Transverse colon (tissue), 3 donors: ENCODE measurements at regions not wholly inside any gene's neighbourhood (a gene's known extent, or its start where the extent isn't known, plus 50 kb on each side); places are given as distances from the start of the nearest gene placed in this dataset.

ENCODE experiments used
- EP300 ChIP-seq: sonication (generic); formaldehyde crosslinking; IDR thresholded peaks from one replicate; pipeline ENCODE4 v1.6.1; 2017; ENCODE audit warnings: antibody characterized with exemption, low read depth
- POLR2A ChIP-seq: fragments of 450-650 bp; IDR thresholded peaks from one replicate; pipeline ENCODE4 v1.6.1; 2016; ENCODE audit warnings: antibody characterized with exemption, mild to moderate bottlenecking, moderate library complexity
- TF ChIP-seq, protein P1 (sequence below), 5 experiments: fragments of 200-600 bp in 3 of 5; fragments of 450-650 bp in 2 of 5; sonication (generic) in 3 of 5; IDR thresholded peaks; 1 replicate in 2 of 5; 2 replicates in 3 of 5; pipeline ENCODE4 v1.5.1; 2016 to 2017; ENCODE audit warnings: antibody characterized with exemption in 5 of 5, inconsistent platforms in 3 of 5, mild to moderate bottlenecking in 2 of 5, moderate library complexity in 1 of 5

DNA sequence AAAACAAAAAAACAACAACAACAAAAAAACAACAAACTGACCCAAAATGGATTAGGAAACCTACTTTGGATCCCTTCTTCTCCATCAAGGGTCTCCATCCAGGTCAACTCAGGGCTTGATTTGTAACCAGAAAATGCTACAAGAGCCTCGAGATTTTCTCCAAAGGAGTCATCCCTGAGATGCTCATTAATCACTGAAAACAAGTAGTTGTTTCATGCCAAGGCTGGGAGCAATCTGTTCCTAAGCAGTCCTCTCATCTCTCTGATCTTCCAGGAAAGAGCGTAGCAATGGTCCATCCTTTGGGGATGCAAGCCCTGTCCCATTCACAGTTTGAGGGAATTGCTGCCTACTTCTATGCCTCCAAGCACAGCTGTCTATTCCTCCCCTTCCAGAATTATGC lies 203.0 kb upstream of the MAP3K1 start:
- TF ChIP-seq POLR2A (no peak), EP300 (no peak)
- TF ChIP-seq, protein P1, sequence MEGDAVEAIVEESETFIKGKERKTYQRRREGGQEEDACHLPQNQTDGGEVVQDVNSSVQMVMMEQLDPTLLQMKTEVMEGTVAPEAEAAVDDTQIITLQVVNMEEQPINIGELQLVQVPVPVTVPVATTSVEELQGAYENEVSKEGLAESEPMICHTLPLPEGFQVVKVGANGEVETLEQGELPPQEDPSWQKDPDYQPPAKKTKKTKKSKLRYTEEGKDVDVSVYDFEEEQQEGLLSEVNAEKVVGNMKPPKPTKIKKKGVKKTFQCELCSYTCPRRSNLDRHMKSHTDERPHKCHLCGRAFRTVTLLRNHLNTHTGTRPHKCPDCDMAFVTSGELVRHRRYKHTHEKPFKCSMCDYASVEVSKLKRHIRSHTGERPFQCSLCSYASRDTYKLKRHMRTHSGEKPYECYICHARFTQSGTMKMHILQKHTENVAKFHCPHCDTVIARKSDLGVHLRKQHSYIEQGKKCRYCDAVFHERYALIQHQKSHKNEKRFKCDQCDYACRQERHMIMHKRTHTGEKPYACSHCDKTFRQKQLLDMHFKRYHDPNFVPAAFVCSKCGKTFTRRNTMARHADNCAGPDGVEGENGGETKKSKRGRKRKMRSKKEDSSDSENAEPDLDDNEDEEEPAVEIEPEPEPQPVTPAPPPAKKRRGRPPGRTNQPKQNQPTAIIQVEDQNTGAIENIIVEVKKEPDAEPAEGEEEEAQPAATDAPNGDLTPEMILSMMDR (IDR thresholded peaks at IDR 0.05), result no peak
